ENCODE measurements at regions not wholly inside any gene's neighbourhood (a gene's known extent, or its start where the extent isn't known, plus 50 kb on each side); places are given as distances from the start of the nearest gene placed in this dataset.
"Not testable (repeated sequence)": the region's sequence is repeated elsewhere in the genome, so short reads cannot be mapped to it uniquely, and the experiment has no call there.

- not testable (repeated sequence) for TF ChIP-seq CTCF, POLR2A, POLR2AphosphoS5 (IDR thresholded peaks at IDR 0.05)
These were observed 704.3 kb upstream of the NECTIN3 start for GRCh38 chr3:110367289-110367688.

All from prostate gland (tissue), 2 donors.